GM12878 (cell line): ENCODE measurements at regions not wholly inside any gene's neighbourhood (a gene's known extent, or its start where the extent isn't known, plus 50 kb on each side); places are given as distances from the start of the nearest gene placed in this dataset.

Source experiments
- CTCF ChIP-seq, 3 experiments: IDR thresholded peaks in 2 of 3; conservative IDR thresholded peaks in 1 of 3; 2 replicates each; pipeline ENCODE4 v1.5.1; 2011; ENCODE audit warnings: low read depth in 3 of 3, low read length in 3 of 3, mild to moderate bottlenecking in 3 of 3, control low read depth in 2 of 3, moderate library complexity in 2 of 3, inconsistent platforms in 1 of 3, mixed read lengths in 1 of 3; ENCODE audit not compliant: control insufficient read depth in 2 of 3, insufficient read depth in 1 of 3; ENCODE audit errors: extremely low read depth in 1 of 3
- E4F1 ChIP-seq: fragments of 450-650 bp; IDR thresholded peaks from 2 replicates; pipeline ENCODE4 v1.6.1; 2018; ENCODE audit warnings: borderline replicate concordance, mild to moderate bottlenecking; ENCODE audit not compliant: partially characterized antibody
- EZH2 ChIP-seq: IDR thresholded peaks from 2 replicates; pipeline ENCODE4 v1.6.1; 2012; ENCODE audit warnings: low read depth, mild to moderate bottlenecking, control low read depth, inconsistent platforms, low read length, borderline replicate concordance; ENCODE audit not compliant: control insufficient read depth
- MEF2A ChIP-seq: IDR thresholded peaks from 2 replicates; pipeline ENCODE4 v1.6.1; 2011; ENCODE audit warnings: low read depth, mild to moderate bottlenecking, low read length, moderate library complexity; ENCODE audit not compliant: insufficient read depth
- MXI1 ChIP-seq: fragments of 150-350 bp; IDR thresholded peaks from 2 replicates; pipeline ENCODE4 v1.6.1; 2011; ENCODE audit warnings: low read depth, mild to moderate bottlenecking, inconsistent platforms, low read length, improper control_type of control experiment
- POLR2AphosphoS5 ChIP-seq: IDR thresholded peaks from 2 replicates; pipeline ENCODE4 v1.6.1; 2011; ENCODE audit warnings: mild to moderate bottlenecking, low read length, inconsistent platforms
- POU2F2 ChIP-seq: IDR thresholded peaks from 3 replicates; pipeline ENCODE4 v1.6.1; 2011; ENCODE audit warnings: low read depth, mild to moderate bottlenecking, low read length, borderline replicate concordance
- PRDM15 ChIP-seq: fragments of 450-650 bp; formaldehyde crosslinking; IDR thresholded peaks from 2 replicates; pipeline ENCODE4 v1.4.0; 2020; ENCODE audit warnings: mild to moderate bottlenecking, moderate library complexity
- RAD21 ChIP-seq: IDR thresholded peaks from 2 replicates; pipeline ENCODE4 v1.6.1; 2011; ENCODE audit warnings: mild to moderate bottlenecking, low read depth, low read length, moderate library complexity; ENCODE audit not compliant: insufficient read depth
- SKIL ChIP-seq: fragments of 450-650 bp; IDR thresholded peaks from 2 replicates; pipeline ENCODE4 v1.6.1; 2017; ENCODE audit warnings: mild to moderate bottlenecking, low read depth, inconsistent platforms; ENCODE audit not compliant: poor library complexity, severe bottlenecking
- SP1 ChIP-seq: IDR thresholded peaks from one replicate; pipeline ENCODE4 v1.6.1; 2011; ENCODE audit warnings: low read depth, low read length
- SUZ12 ChIP-seq: fragments of 200-600 bp; sonication (generic); IDR thresholded peaks from one replicate; pipeline ENCODE4 v1.6.1; 2018; ENCODE audit warnings: antibody characterized with exemption, mild to moderate bottlenecking; ENCODE audit not compliant: unreplicated experiment
- TAF1 ChIP-seq: IDR thresholded peaks from 2 replicates; pipeline ENCODE4 v1.6.1; 2011; ENCODE audit warnings: mild to moderate bottlenecking, low read depth, low read length, borderline replicate concordance
- YY1 ChIP-seq: IDR thresholded peaks from 2 replicates; pipeline ENCODE4 v1.6.1; 2011; ENCODE audit warnings: low read depth, mild to moderate bottlenecking, low read length

GRCh38 chr2:16037808-16038457, 97.6 kb downstream of the MYCN start:
- TF ChIP-seq MXI1, result no peak
- no peak for TF ChIP-seq SUZ12
- no peak for TF ChIP-seq EZH2
- TF ChIP-seq PRDM15 (CRISPR knock-in tag), result no peak
- TF ChIP-seq POLR2AphosphoS5, result no peak
- TF ChIP-seq SP1, result no peak
- no peak for TF ChIP-seq E4F1
- no peak for TF ChIP-seq YY1
- TF ChIP-seq MEF2A, result no peak
- TF ChIP-seq TAF1, result no peak
- no peak for TF ChIP-seq CTCF (IDR thresholded peaks at IDR 0.05 in 2 of 3, conservative IDR thresholded peaks at IDR 0.05 in 1 of 3; ENCODE audit: control insufficient read depth in 2 of 3, extremely low read depth in 1 of 3, insufficient read depth in 1 of 3, low read depth in 3 of 3, low read length in 3 of 3)
- no peak for TF ChIP-seq SKIL
- no peak for TF ChIP-seq RAD21
- no peak for TF ChIP-seq POU2F2
